Stimulated activated CD8-positive, alpha-beta memory T cell treated with anti-CD3 and anti-CD28 coated beads, Interleukin-2, amount 100 ng/mL, for 48 hours (primary cell): ENCODE measurements at regions not wholly inside any gene's neighbourhood (a gene's known extent, or its start where the extent isn't known, plus 50 kb on each side); places are given as distances from the start of the nearest gene placed in this dataset.
"Not testable (repeated sequence)": the region's sequence is repeated elsewhere in the genome, so short reads cannot be mapped to it uniquely, and the experiment has no call there.

Experiments
- DNase-seq, 2 donors: peaks; one replicate each; pipeline ENCODE4 v3.0.0-alpha.2; 2020; ENCODE audit warnings: low read depth in 2 of 2

DNA sequence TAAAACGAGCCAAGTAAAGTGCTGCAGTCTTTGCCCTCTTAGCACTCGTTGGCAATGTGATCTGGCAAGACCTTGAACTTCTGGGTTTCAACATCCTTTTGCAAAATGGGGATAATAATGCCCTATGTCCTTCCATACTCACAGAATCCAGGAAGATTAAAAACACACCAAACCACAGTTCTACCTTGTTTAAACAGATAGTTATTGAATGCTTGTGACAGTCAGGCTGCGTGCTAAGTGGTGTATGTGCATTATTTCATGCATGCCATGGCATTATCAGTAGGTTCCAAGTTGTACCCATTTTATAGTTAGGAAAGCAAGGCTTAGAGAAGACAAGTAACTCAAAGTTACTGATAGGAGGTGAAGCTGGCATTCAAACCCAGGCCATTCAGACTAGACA, 308.6 kb upstream of the PROX1 start:
- DNase-seq = no peak

DNA sequence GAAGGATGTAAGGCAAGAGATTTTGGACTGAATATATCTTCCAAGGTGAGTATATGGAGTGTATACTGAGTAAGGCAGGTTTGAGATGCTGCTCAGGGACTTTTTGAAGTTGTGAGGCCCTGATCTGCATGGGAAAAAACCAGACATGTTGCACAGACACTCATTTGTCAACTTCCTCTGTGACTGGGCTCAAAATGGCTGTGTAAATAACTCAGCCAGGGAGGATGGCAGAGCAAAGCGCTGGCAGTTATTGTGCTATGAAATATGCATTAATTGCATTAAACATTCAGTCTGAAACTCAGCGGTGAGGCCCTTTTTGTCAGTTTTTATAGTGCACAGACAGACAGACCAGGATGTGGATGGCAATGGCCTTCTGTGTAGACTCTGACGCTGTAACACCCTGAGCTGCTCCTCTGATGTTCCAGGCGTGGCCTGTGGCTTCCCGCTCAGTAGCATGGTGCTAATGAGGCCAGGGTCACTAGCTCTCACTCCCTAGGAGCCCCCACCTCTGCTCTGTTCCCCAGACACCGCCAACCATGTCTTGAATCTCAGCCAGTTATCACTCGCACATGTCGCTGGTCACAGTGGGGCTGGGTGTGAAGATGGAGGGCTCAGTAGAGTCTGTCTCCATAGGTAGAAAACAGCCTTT, 307.0 kb upstream of the PROX1 start:
- DNase-seq = no peak

DNA sequence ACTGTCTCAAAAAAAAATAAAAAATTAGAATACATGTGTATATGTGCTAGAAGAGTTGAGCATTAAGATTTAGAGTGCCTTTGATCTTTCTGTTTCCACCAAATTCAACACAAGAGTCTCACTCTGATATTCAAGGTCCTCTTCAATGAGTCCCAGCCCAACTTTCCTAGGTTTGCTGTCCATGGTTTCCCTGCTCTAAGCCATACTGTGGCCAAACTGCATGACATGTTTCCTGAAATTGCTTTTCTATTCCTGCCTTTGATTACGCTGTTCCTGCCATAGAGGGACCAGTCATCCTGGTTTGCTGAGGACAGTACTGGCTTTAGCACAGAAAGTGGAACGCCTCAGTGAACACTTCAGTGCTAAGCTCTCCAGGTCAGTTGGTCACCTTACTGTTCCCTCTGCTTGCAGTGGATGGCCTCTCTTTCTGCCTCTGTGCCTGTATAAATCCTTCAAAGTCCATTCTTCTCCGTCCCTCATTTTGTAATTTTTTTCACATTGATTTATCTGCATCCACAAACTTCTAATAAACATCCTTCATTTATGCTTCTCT, 305.9 kb upstream of the PROX1 start:
- no peak for DNase-seq

DNA sequence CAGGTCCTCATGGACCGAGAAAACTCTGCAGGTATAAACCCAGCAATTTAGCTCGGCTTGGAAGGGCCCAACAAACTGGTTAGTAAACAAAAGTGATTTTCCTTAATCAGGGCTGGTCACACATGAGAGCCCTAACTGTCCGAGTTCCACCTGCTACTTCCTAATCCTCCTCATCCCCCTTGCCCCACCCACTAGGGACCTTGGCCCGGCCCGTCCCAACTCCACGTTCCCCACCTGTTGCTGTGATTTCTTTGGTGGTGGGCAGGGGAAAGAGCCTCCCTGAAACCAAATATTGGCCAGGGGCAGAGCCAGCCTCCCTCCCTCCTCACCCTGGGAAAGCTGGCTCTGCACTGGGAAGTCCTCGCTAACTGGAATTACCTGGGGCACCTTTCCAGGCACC, 304.2 kb upstream of the PROX1 start:
- no peak for DNase-seq

DNA sequence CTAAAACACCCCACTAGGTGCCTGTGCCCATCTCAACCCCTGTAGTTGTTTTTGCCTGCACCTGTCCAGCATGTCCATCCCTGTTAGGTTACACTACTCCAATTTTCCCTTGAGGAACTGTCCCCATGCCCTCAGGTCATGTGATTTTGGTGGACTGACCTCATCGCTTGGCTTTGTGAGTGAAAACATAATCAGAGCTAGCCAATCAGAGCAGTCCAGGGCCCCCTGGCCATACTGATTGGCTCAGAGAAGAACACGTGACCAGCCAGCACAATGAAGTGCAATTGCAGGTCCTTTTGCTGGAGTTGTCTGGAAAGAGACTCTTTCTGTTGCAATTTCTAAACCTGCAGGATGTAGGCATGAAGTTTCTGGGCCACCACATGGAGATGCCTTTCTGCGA, 303.3 kb upstream of the PROX1 start:
- no peak for DNase-seq

DNA sequence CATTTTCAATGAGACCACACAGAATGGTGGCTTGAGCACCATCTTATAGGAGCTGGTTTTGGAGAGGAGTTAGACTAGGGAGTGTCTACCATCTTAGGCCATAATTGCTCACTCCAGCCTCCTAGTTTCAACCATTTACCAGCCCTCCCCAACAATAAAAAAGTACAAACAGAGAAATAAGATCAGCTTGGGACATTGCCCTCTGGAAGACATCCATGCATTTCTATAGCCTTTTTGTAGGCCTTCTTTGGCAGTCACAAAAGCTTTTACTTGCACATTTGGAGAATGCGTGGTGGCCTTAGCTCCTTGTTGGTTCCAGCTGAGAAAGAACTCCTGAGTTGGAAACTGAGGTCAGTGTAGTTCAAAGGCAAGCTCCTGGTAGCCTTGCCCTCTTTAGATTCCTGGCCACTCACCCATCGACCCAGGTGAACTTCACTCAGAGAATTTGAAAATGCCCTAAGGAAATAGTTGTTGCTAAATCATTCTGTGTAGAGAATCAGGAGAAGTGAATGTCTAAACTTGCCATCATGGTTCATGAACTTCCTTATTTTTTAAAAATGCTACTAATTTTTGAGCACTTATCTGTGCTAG, 301.7 kb upstream of the PROX1 start:
- DNase-seq = no peak

DNA sequence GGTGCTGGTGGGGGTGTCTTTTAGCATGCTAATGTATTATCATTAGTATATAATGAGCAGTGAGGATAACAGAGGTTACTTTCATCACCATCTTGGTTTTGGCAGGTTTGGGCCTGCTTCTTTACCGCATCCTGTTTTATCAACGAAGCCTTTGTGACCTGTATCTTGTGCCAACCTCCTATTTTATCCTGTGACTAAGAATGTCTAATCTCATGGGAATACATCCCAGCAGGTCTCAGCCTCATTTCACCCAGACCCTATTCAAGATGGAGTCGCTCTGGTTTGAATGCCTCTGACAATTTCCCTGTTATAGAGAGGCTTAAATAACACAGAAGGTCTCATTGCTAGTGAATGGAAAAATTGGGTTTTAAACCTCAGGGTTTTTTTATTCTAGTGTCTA, 300.8 kb upstream of the PROX1 start:
- DNase-seq = no peak

DNA sequence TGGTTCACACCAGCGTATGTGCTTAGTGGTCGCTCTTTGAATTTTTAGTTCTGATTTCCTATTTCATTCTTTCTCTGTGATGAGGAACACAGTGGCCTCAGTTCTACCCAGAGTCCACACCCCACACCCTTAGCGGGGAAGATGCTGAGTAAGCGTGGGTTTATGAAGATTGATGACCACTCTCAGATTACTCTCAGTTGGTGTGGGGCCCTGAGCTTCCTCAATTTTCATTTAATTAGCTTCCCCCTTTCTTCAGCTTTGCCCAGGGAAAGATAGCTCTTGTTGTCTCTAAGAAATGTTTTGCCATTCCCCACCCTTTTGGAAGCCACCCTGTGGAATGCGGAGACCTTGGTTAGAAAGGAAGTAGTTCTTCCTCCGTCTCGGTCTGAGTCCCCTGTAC, 299.9 kb upstream of the PROX1 start:
- no peak for DNase-seq

DNA sequence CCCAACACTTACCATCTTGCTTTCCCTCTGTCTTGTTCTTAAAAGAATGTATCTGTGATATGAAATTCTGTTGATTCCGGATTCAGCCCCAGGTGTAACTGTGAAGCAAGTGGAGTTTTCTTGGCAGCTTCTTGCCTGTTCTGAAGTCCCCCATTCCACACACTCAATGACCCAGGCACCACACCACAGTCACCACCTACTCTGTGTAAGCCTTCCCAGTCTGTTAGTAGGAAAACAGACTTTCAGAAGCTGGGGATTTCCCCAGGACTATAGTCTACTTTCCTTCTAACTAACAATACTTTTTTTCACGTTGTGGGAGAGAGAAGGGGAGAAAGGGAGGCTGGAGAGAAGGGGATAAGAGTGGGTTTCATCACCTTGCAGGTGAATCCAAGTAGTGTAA, 299.1 kb upstream of the PROX1 start:
- no peak for DNase-seq

DNA sequence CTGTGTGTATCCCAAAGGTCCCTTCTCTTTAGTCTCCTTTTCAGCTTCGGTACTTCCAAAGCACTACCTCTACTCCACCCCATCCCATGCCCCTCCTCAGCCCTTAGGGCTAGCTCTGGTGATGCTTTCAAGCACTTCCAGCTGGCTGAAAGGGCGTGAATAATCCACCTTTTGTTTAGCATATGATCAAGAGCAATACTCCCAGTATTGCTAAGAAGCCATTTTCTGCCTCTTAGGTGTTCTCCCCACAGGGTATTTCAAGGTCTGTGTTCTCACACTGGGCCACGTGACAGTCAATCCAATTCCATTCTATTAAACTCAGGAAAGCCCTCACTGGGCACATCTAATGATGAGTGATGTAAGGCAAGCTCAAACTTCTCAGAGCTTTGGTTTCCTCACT, 298.5 kb upstream of the PROX1 start:
- DNase-seq = no peak

DNA sequence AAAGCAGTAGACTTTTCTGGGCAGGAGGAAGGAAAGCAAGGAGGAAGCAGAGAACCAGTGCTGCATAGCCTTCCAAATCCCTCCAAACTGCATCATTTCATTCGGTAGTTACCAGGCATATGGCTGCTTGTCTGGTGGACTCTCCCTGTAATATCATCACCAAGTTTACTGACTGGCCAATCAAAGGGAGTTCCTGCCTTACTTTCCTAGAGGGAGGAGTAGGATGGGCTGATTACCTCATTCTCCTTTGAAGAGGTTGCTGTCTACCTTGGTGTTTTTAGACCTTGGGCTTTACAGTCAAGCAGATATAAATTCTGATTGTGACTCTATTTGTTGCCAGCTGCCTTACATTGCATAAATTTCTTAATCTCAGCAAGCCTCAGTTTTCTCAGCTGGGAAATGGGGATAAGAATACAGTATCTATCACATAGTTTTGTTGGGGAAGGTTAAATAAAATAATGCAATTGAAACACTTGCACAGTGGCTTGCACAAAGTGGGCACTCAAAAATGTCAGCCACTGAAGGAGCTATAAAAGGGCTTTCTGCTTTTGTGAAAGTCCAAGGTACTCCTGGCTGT, 297.3 kb upstream of the PROX1 start:
- DNase-seq = no peak

DNA sequence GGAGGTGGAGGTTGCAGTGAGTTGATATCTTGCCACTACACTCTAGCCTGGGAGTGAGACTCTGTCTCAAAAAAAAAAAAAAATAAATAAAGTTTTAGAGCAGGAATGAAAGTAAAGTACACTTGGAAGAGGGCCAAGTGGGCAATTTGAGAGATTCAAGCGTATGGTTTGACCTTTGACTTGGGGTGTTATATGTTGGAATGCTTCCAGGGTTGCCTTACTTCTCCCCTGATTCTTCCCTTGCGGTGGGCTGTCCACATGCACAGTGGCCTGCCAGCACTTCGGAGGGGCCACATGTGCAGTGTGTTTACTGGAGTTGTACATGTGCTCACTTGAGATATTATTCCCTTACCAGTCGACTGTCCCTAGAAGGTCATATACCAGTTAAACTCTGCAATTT, 295.5 kb upstream of the PROX1 start:
- DNase-seq = no peak

DNA sequence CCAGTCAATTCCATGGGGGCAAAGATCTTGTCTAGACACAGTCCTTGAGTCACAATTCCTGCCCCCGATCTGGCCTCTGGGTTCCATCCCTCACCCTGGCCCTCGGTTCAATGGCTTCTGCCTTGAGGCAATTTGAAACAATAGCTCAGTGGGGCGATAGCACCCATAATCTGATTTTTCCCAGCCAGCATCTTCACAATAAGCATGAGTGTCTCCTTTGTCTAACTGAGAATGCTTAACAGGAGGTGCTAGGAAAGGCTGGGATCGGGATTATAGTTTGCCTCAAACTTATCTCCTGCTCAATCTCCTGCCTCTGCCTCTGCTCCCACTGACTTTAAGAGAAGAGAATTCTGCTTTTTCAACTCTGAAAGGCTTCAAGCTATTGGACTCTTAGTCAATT, 293.9 kb upstream of the PROX1 start:
- no peak for DNase-seq

DNA sequence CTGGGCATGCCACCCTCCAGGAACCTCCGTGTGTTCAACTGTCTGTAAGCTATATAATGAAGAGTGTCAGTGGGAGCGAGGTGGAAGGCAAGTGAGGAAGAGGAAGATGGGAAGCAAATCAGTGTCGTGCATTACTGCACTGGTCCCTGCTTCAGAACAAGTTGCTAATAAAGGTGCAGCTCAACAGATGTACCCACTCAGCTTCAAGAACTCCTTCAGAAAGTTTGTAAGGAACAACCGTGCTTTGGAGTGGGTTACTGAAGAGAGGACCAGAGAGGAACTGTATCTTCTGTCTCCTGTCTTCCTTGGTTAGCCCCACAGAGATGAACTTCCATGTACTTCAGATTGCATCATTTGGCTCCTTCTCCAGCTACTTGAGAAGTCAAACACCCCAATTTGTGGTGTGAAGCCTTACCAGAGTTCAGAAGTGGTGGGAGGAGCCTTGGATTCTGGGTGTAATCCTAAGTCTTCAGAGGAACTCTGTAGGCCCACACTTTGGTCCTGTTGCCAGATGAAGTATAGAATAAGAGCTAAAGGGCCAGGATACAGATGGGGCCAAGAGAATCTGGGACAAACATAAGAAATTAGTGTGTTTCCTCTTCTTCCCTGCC, 290.5 kb upstream of the PROX1 start:
- no peak for DNase-seq

DNA sequence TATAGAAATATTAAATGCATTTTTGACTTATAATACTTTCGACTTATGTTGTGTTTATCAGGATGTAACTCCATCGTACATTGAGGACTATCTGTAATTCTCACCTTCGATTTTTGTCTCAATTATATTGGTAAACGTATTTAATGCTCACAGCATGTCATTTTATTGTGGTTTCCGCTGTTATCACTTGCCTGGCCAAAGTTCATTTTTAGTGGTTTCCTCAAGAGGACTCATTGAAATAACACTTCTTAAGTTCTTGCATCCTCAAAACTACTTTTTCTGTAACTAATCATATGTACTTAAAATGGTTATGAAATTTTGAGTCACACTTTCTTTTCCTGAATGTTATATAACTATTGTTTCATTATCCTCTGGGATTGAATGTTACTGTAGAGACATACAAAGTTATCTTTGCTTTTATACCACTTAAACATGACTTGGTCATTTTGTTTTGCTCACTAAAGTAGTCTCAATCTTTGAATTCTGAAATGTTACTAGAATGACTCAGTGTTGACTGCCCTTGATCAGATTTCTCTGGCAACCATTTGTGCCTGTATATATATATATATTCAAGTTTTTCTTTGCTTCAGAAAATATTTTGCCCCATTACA, 289.6 kb upstream of the PROX1 start:
- DNase-seq = no peak

DNA sequence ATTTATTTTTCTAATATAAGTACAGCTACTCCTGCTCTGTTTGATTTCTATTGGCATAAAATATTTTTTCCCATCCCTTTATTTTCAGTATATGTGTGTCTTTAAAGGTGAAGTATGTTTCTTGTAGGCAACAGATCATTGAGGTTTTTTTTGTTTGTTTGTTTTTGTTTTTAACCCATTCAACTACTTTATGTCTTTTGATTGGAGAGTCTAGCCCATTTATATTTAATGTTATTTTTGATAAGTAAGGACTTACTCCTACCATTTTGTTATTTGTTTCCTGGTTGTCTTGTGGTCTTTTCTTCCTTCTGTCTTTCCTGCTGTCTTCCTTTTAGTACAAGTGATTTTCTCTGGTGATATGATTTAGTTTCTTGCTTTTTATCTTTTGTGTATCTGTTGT, 285.1 kb upstream of the PROX1 start:
- DNase-seq = no peak

DNA sequence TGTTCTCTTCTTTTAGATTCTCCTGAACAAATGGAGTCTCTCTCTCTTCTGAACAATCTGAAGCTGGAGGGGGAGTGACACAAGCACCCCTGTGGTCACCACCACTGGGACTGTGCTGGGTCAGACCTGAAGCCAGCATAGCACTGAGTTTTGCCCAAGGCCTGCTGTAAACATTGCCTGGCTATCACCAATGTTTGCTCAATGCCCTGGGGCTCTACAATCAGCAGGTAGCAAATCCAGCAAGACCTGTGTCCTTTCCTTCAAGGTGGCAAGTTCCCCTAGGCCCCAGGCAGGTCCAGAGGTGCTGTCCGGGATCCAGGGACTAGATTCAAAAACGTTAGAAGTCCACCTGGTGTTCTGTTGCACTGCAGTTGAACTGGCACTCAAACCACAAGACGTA, 282.8 kb upstream of the PROX1 start:
- no peak for DNase-seq

DNA sequence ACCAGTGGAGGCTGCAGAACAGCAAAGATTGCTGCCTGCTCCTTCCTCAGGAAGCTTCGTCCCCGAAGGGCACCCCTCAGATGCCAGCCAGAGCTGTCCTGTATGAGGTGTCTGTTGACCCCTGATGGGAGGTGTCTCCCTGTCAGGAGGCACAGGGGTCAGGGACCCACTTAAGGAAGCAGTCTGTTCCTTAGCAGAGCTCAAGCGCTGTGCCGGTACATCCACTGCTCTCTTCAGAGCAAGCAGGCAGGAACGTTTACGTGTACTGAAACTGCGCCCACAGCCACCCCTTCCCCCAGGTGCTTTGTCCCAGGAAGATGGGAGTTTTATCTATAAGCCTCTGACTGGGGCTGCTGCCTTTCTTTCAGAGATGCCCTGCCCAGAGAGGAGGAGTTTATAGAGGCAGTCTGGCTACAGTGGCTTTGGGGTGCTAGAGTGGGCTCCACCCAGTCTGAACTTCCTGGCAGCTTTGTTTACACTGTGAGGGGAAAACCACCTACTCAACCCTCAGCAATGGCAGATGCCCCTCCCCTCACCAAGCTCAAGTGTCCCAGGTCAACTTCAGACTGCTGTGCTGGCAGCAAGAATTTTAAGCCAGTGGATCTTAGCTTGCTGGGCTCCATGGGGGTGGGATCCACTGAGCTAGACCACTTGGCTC, 275.8 kb upstream of the PROX1 start:
- DNase-seq = not testable (repeated sequence)

DNA sequence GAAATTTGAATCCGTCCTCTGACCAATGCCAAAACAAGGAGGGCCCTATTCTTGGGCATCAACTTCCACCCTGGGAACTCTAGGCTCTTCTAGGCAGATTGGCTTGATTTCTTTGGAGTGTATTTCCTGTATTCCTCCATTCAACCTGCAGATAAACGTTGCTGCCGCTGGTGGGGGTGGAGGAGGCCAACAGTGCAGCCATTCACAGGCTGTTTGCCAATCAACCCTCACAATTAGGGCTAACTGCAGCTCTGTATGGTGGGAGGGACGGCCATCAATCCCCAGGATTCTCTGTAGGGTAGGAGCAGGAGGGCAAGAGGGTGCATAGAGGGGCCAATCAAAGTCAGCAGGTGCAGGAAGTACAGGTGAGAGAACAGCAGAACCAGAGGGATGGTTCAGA, 273.1 kb upstream of the PROX1 start:
- DNase-seq = no peak

DNA sequence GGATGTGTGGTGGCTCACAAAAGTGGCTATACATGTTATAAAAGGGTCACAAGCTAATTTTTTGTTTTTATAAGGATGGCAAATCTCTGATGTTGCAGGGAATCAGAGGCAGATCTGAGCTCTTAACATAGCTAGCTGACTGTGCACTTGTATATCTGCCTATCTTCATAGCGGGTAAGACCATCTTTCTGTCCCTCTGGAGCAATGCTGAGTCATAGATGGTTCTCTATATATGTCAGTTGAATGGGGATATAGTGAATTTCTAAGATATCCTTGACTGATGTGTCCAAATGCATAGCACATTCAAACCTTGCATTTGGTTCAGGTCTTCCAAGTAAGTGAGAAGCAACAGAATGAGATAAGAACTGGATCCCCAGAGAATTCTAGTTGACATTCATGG, 272.6 kb upstream of the PROX1 start:
- DNase-seq = no peak

DNA sequence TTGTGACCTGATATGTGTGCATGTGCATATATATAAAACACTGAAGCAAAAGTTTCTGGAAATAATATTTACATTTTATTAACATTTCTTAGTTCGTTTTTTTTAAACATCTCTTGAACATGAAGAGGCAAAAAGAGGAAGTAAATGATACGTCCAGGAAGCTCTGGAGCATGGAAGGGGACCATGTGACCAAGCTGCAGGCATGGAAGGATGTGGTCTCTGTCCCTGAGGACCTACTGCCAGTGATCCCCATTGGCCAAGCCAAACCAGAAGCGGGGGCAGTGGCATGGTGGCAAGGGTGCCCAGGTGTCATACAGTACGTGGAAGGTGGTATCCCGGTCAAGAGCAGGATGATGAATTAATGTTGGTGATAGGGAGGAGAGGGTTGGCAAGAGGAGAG, 268.3 kb upstream of the PROX1 start:
- no peak for DNase-seq

DNA sequence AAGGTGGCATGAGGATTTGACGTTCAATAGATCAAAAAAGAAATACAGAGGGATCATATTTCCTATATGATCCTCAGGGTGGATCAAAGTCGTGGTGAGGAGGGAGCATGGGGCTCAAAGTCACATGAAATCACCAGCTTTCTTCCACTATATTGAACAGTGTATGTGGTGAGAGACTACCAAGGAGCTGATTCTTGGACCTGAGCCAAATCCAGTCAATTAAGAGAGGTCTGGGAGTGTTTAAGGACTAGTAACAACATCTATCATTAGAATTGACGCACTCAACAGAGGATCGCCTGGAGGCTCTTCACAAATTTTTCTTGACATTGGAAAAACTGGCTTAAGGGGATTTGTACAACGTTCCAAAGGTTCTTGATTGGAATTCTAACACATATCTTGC, 267.7 kb upstream of the PROX1 start:
- no peak for DNase-seq
